IMR-90 (cell line): ENCODE measurements at regions not wholly inside any gene's neighbourhood (a gene's known extent, or its start where the extent isn't known, plus 50 kb on each side); places are given as distances from the start of the nearest gene placed in this dataset.

Experiments used
- ATAC-seq: fragments of 200-7000 bp; cut with Tn5 transposase; 2 replicates; pipeline ENCODE4 v1.9.1; 2020; ENCODE audit warnings: low read depth, mild to moderate bottlenecking, moderate library complexity
- BruUV-seq: library from RNA; stranded (reverse); fragments of 400-500 nt; replicated peaks from 2 replicates; lab custom pipeline; 2021; lab: Mats Ljungman, UMichigan
- CTCF ChIA-PET: fragments of 300-600 bp; formaldehyde crosslinking; extraction: SDS; loops from one replicate; lab custom pipeline; 2021; ENCODE audit warnings: antibody characterized with exemption; lab: Yijun Ruan, JAX
- POLR2A ChIA-PET: fragments of 300-600 bp; sonication (Branson Sonifier 250); formaldehyde crosslinking; loops from one replicate; lab custom pipeline; 2022; ENCODE audit warnings: antibody characterized with exemption; ENCODE audit not compliant: unreplicated experiment; lab: Charles Lee
- DNase-seq: peaks from one replicate; pipeline ENCODE4 v3.0.0; 2013
- H2AFZ ChIP-seq: replicated peaks from 2 replicates; pipeline ENCODE3; 2013; ENCODE audit warnings: low read length, mild to moderate bottlenecking; ENCODE audit not compliant: poor library complexity
- H2AK5ac ChIP-seq: 2 replicates; pipeline ENCODE4 v1.6.1; 2013; ENCODE audit warnings: low read depth, low read length, inconsistent platforms
- H2AK9ac ChIP-seq: replicated peaks from 2 replicates; pipeline ENCODE3; 2013; ENCODE audit warnings: mild to moderate bottlenecking, low read depth, low read length, moderate library complexity; ENCODE audit not compliant: poor library complexity
- H2BK120ac ChIP-seq: 2 replicates; pipeline ENCODE4 v1.6.1; 2013; ENCODE audit warnings: low read depth, low read length, inconsistent platforms
- H2BK15ac ChIP-seq: 3 replicates; pipeline ENCODE4 v1.6.1; 2013; ENCODE audit warnings: low read depth, low read length, inconsistent platforms
- H2BK20ac ChIP-seq: 2 replicates; pipeline ENCODE4 v1.6.1; 2013; ENCODE audit warnings: low read depth, mild to moderate bottlenecking, inconsistent platforms, low read length, moderate library complexity
- H2BK5ac ChIP-seq: 2 replicates; pipeline ENCODE4 v1.6.1; 2013; ENCODE audit warnings: mild to moderate bottlenecking, low read depth, low read length, inconsistent platforms; ENCODE audit not compliant: poor library complexity, severe bottlenecking
- H3K14ac ChIP-seq: replicated peaks from 2 replicates; pipeline ENCODE4 v1.6.1; 2013; ENCODE audit warnings: low read depth, low read length, inconsistent platforms
- H3K18ac ChIP-seq: 2 replicates; pipeline ENCODE4 v1.6.1; 2013; ENCODE audit warnings: low read depth, low read length, control low read depth
- H3K23ac ChIP-seq: 2 replicates; pipeline ENCODE4 v1.6.1; 2013; ENCODE audit warnings: low read depth, low read length, inconsistent platforms
- H3K27ac ChIP-seq: 2 replicates; pipeline ENCODE4 v1.5.1; 2013; ENCODE audit warnings: mild to moderate bottlenecking, control low read depth, low read length; ENCODE audit not compliant: insufficient read depth
- H3K27me3 ChIP-seq: 2 replicates; pipeline ENCODE4 v1.6.1; 2013; ENCODE audit warnings: low read length; ENCODE audit not compliant: control insufficient read depth, insufficient read depth
- H3K36me3 ChIP-seq: 2 replicates; pipeline ENCODE4 v1.6.1; 2013; ENCODE audit warnings: low read length, mixed read lengths; ENCODE audit not compliant: control insufficient read depth, insufficient read depth
- H3K4ac ChIP-seq: 2 replicates; pipeline ENCODE4 v1.6.1; 2013; ENCODE audit warnings: low read depth, low read length, inconsistent platforms
- H3K4me1 ChIP-seq: 2 replicates; pipeline ENCODE4 v1.6.1; 2013; ENCODE audit warnings: low read length, mixed read lengths; ENCODE audit not compliant: control insufficient read depth, insufficient read depth
- H3K4me2 ChIP-seq: 2 replicates; pipeline ENCODE4 v1.6.1; 2013; ENCODE audit warnings: low read depth, mild to moderate bottlenecking, control low read depth, low read length, moderate library complexity
- H3K4me3 ChIP-seq: 2 replicates; pipeline ENCODE4 v1.5.1; 2013; ENCODE audit warnings: low read depth, mild to moderate bottlenecking, control low read depth, low read length, moderate library complexity; ENCODE audit not compliant: insufficient read depth
- H3K56ac ChIP-seq: 2 replicates; pipeline ENCODE4 v1.6.1; 2013; ENCODE audit warnings: low read length, inconsistent platforms; ENCODE audit not compliant: insufficient read depth; ENCODE audit errors: extremely low read depth
- H3K79me1 ChIP-seq, 2 experiments: 2 replicates each; pipeline ENCODE4 v1.6.1; 2013; ENCODE audit warnings: low read length in 2 of 2, inconsistent platforms in 1 of 2, low read depth in 1 of 2
- H3K9ac ChIP-seq: 2 replicates; pipeline ENCODE4 v1.6.1; 2013; ENCODE audit warnings: low read depth, low read length, control low read depth
- H3K9me1 ChIP-seq: 2 replicates; pipeline ENCODE4 v1.6.1; 2013; ENCODE audit warnings: low read length, inconsistent platforms; ENCODE audit not compliant: insufficient read depth
- H3K9me3 ChIP-seq: 2 replicates; pipeline ENCODE4 v1.6.1; 2013; ENCODE audit warnings: low read length; ENCODE audit not compliant: control insufficient read depth, insufficient read depth
- H4K20me1 ChIP-seq: 2 replicates; pipeline ENCODE4 v1.6.1; 2013; ENCODE audit warnings: low read length, inconsistent platforms; ENCODE audit not compliant: insufficient read depth
- H4K5ac ChIP-seq: 2 replicates; pipeline ENCODE4 v1.6.1; 2013; ENCODE audit warnings: mild to moderate bottlenecking, low read depth, low read length, control low read depth
- H4K8ac ChIP-seq, 2 experiments: 2 replicates each; pipeline ENCODE4 v1.6.1; 2013; ENCODE audit warnings: low read depth in 2 of 2, low read length in 2 of 2, control low read depth in 1 of 2, inconsistent platforms in 1 of 2
- H4K91ac ChIP-seq: 2 replicates; pipeline ENCODE4 v1.6.1; 2013; ENCODE audit warnings: low read depth, low read length, inconsistent platforms; ENCODE audit not compliant: insufficient read depth
- BHLHE40 ChIP-seq: fragments of 150-350 bp; IDR thresholded peaks from 2 replicates; pipeline ENCODE4 v1.6.1; 2016; ENCODE audit warnings: mild to moderate bottlenecking, low read depth, low read length
- CEBPB ChIP-seq: IDR thresholded peaks from 2 replicates; pipeline ENCODE4 v1.6.1; 2012; ENCODE audit warnings: low read depth, low read length, improper control_type of control experiment
- CHD1 ChIP-seq: IDR thresholded peaks from 2 replicates; pipeline ENCODE4 v1.6.1; 2012; ENCODE audit warnings: low read depth, low read length, improper control_type of control experiment
- FOS ChIP-seq: fragments of 150-350 bp; IDR thresholded peaks from 2 replicates; pipeline ENCODE4 v1.6.1; 2016; ENCODE audit warnings: low read depth, low read length
- MAFK ChIP-seq: IDR thresholded peaks from 2 replicates; pipeline ENCODE4 v1.6.1; 2012; ENCODE audit warnings: low read depth, low read length, improper control_type of control experiment
- NFE2L2 ChIP-seq: fragments of 150-350 bp; IDR thresholded peaks from 2 replicates; pipeline ENCODE4 v1.6.1; 2016; ENCODE audit warnings: low read depth, mild to moderate bottlenecking, low read length
- POLR2A ChIP-seq: IDR thresholded peaks from 2 replicates; pipeline ENCODE4 v1.6.1; 2012; ENCODE audit warnings: mild to moderate bottlenecking, low read depth, low read length
- RCOR1 ChIP-seq: IDR thresholded peaks from 2 replicates; pipeline ENCODE4 v1.6.1; 2012; ENCODE audit warnings: mild to moderate bottlenecking, low read length, improper control_type of control experiment; ENCODE audit not compliant: insufficient replicate concordance
- RFX5 ChIP-seq: IDR thresholded peaks from 2 replicates; pipeline ENCODE4 v1.8.0; 2012; ENCODE audit warnings: low read depth, mild to moderate bottlenecking, low read length, moderate library complexity
- SMC3 ChIP-seq: fragments of 150-350 bp; IDR thresholded peaks from 2 replicates; pipeline ENCODE4 v1.6.1; 2016; ENCODE audit warnings: low read depth, mild to moderate bottlenecking, antibody characterized with exemption, low read length, moderate library complexity
- WGBS, 2 experiments: methylation state at CpG; one replicate each; pipeline versions ENCODE4 v1.1.5 to v1.1.7; 2013; ENCODE audit warnings: missing lambda C conversion rate in 2 of 2; ENCODE audit not compliant: insufficient read length in 1 of 2; ENCODE audit errors: extremely low coverage in 2 of 2; 5-methylcytosine and 5-hydroxymethylcytosine counted together
- dilution Hi-C: fragments of 300-500 bp; cut with HindIII; formaldehyde crosslinking; loops from one replicate; pipeline ENCODE4 v1.14.3; 2018; ENCODE audit warnings: low sequenced_read_pairs; ENCODE audit not compliant: unreplicated experiment
- in situ Hi-C: fragments of 300-500 bp; cut with MboI; formaldehyde crosslinking; loops from 3 replicates; pipeline ENCODE4 v1.14.3; 2019; ENCODE audit warnings: low sequenced_read_pairs, inconsistent platforms, mixed read lengths
- intact Hi-C: fragments of 100-400 bp; cut with micrococcal nuclease; formaldehyde crosslinking; loops from 2 replicates; pipeline ENCODE4 v1.10.0; 2022
- TF ChIP-seq, protein P1 (sequence below): fragments of 150-350 bp; IDR thresholded peaks from 2 replicates; pipeline ENCODE4 v1.6.1; 2017; ENCODE audit warnings: mild to moderate bottlenecking, antibody characterized with exemption, low read length, low read depth
- TF ChIP-seq, protein P2 (sequence below): conservative IDR thresholded peaks from 2 replicates; pipeline ENCODE4 v1.5.1; 2012; ENCODE audit warnings: mild to moderate bottlenecking, low read depth, low read length, improper control_type of control experiment
- TF ChIP-seq, protein P3 (sequence below): fragments of 150-350 bp; IDR thresholded peaks from 2 replicates; pipeline ENCODE4 v1.6.1; 2016; ENCODE audit warnings: low read depth, mild to moderate bottlenecking, low read length, moderate library complexity, borderline replicate concordance

DNA sequence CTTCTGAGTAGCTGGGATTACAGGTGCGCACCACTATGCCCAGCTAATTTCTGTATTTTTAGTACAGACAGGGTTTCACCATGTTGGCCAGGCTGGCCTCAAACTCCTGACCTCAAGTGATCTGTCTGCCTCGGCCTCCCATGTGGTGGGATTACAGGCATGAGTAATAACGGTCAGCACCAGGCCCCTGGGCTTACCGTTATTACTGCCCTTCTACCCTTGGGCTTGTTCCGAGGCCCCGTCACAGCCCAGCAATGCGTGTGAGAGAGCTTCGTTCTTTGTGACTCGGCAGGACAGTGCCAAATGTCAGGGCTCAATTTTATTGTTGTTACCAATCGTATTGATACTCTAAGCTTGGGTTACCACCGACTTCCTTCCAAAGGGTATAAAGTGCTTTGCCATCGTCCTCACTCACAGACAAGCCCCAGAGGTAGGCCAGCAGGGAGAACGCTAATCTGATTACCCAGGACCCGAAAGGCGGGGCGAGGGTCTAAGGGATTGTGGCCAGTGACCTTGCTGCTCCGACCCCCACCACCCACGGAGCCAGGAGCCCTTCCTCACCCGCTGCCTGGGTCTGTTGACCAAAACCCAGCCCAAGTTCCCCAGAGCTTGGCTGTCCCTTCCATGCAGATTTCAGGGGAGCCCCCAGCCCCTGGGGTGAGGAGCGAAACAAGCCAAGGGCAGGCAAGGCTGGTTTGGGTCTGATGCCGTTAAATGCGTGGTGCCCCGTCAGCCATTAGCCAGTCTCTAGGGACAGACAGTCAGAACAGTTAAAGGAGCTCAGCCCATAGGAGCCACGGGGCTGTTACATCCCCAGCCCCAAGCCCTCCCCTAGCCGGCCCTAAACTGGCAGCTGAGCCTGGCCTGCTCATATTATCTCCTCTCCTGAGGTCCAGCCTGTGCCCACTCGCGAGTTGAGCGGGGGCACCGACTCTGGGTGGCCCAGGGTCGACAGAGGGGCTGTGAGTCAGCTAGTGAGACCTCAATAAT lies 54.9 kb upstream of the CASZ1 start (continued):
- no peak for TF ChIP-seq SMC3

DNA sequence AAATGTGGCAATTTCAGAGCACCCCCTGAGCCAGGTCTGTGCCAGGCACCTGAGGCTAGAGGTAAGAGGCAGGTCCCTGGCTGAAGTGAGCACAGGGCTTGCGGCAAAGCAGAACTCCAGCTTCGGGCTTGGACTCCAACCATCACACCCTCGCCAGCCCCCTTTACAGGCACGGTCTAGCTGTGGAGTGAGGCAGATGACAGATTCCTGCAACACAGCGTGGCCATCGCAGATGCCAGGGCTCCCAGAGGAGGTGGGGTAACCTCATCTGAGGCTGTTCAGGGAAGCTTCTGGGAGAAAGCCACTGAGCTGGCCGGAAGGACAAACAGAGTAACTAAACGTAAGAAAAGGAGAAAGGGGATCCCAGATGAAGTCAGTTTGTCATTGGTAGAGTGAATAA lies 55.6 kb upstream of the CASZ1 start:
- ATAC-seq (no peak), DNase-seq (no peak)
- 63% methylated on average over 2 of the region's 8 CpGs; no CpG with 5 or more reads in 1 of the 2 experiments for WGBS, 2 experiments
- Histone ChIP-seq H3K27ac (no peak overlapping the region), H3K9me1 (peaks cover 6% of the 10 kb centered on the region; the same call in 1 of the 2 replicates), H2AK5ac (no peak overlapping the region), H2BK5ac (no peak overlapping the region), H2BK20ac (no peak overlapping the region), H4K20me1 (no peaks in the 10 kb centered on the region), H3K23ac (no peak overlapping the region), H3K14ac (no peak overlapping the region), H2BK120ac (no peak overlapping the region), H3K4me2 (no peak overlapping the region), H3K56ac (no peak overlapping the region), H4K91ac (no peak overlapping the region), H2AFZ (no peak overlapping the region), H3K9ac (no peak overlapping the region), H3K79me1 (no peaks in the 10 kb centered on the region), H2BK15ac (no peak overlapping the region), H4K5ac (no peak overlapping the region), H3K4me3 (no peak overlapping the region), H3K27me3 (peaks cover 31% of the 10 kb centered on the region), H3K4me1 (no peaks in the 10 kb centered on the region), H3K9me3 (peaks cover 4% of the 10 kb centered on the region), H2AK9ac (no peak overlapping the region), H4K8ac (no peak overlapping the region), H3K36me3 (no peaks in the 10 kb centered on the region), H3K4ac (no peak overlapping the region), H3K18ac (no peak overlapping the region)
- BruUV-seq = no TSS peak
- intact Hi-C loops (no loop called here), in situ Hi-C loops (no loop called here), dilution Hi-C loops (no loop called here)
- ChIA-PET POLR2A (no interaction called here), CTCF (no interaction called here)
- TF ChIP-seq RCOR1 (no peak), MAFK (no peak), RFX5 (no peak), NFE2L2 (no peak), CHD1 (no peak), CEBPB (no peak), BHLHE40 (no peak), POLR2A (no peak), FOS (no peak)
- TF ChIP-seq, protein P1, sequence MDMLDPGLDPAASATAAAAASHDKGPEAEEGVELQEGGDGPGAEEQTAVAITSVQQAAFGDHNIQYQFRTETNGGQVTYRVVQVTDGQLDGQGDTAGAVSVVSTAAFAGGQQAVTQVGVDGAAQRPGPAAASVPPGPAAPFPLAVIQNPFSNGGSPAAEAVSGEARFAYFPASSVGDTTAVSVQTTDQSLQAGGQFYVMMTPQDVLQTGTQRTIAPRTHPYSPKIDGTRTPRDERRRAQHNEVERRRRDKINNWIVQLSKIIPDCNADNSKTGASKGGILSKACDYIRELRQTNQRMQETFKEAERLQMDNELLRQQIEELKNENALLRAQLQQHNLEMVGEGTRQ = no peak
- TF ChIP-seq, protein P2, sequence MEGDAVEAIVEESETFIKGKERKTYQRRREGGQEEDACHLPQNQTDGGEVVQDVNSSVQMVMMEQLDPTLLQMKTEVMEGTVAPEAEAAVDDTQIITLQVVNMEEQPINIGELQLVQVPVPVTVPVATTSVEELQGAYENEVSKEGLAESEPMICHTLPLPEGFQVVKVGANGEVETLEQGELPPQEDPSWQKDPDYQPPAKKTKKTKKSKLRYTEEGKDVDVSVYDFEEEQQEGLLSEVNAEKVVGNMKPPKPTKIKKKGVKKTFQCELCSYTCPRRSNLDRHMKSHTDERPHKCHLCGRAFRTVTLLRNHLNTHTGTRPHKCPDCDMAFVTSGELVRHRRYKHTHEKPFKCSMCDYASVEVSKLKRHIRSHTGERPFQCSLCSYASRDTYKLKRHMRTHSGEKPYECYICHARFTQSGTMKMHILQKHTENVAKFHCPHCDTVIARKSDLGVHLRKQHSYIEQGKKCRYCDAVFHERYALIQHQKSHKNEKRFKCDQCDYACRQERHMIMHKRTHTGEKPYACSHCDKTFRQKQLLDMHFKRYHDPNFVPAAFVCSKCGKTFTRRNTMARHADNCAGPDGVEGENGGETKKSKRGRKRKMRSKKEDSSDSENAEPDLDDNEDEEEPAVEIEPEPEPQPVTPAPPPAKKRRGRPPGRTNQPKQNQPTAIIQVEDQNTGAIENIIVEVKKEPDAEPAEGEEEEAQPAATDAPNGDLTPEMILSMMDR = no peak
- TF ChIP-seq, protein P3, sequence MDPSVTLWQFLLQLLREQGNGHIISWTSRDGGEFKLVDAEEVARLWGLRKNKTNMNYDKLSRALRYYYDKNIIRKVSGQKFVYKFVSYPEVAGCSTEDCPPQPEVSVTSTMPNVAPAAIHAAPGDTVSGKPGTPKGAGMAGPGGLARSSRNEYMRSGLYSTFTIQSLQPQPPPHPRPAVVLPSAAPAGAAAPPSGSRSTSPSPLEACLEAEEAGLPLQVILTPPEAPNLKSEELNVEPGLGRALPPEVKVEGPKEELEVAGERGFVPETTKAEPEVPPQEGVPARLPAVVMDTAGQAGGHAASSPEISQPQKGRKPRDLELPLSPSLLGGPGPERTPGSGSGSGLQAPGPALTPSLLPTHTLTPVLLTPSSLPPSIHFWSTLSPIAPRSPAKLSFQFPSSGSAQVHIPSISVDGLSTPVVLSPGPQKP = no peak
